PC-3 (cell line): ENCODE measurements at regions not wholly inside any gene's neighbourhood (a gene's known extent, or its start where the extent isn't known, plus 50 kb on each side); places are given as distances from the start of the nearest gene placed in this dataset.

Experiments used
- ATAC-seq: fragments of 200-7000 bp; cut with Tn5 transposase; 2 replicates; pipeline ENCODE4 v1.9.1; 2020; ENCODE audit warnings: mild to moderate bottlenecking, moderate library complexity
- BruUV-seq: library from RNA; stranded (reverse); fragments of 400-500 nt; replicated peaks from 2 replicates; lab custom pipeline; 2021; lab: Mats Ljungman, UMichigan
- CTCF ChIA-PET: fragments of 300-600 bp; sonication (Branson Sonifier 250); formaldehyde crosslinking; loops from one replicate; lab custom pipeline; 2022; ENCODE audit warnings: antibody characterized with exemption; lab: Charles Lee
- POLR2A ChIA-PET: fragments of 300-600 bp; sonication (Branson Sonifier 250); formaldehyde crosslinking; loops from one replicate; lab custom pipeline; 2022; ENCODE audit warnings: antibody characterized with exemption; ENCODE audit not compliant: unreplicated experiment; lab: Charles Lee
- DNase-seq: peaks from one replicate; pipeline ENCODE4 v3.0.0-alpha.2; 2015
- H2AFZ ChIP-seq: fragments of 300-600 bp; sonication (generic); 2 replicates; pipeline ENCODE4 v1.6.0; 2016; ENCODE audit warnings: antibody characterized with exemption, low read length
- H3F3A ChIP-seq: fragments of 300-600 bp; sonication (generic); one replicate; pipeline ENCODE4 v1.6.0; 2017; ENCODE audit warnings: antibody characterized with exemption, low read length, control low read depth, mild to moderate bottlenecking; ENCODE audit not compliant: unreplicated experiment
- H3K27ac ChIP-seq: fragments of 300-600 bp; sonication (generic); 2 replicates; pipeline ENCODE4 v1.5.1; 2016; ENCODE audit warnings: mild to moderate bottlenecking, low read length
- H3K27me3 ChIP-seq: fragments of 300-600 bp; sonication (generic); 2 replicates; pipeline ENCODE4 v1.6.1; 2016; ENCODE audit warnings: low read length, mixed read lengths
- H3K36me3 ChIP-seq: fragments of 300-600 bp; sonication (generic); 2 replicates; pipeline ENCODE4 v1.6.1; 2016; ENCODE audit warnings: low read depth, mixed run types, low read length, mixed read lengths
- H3K4me1 ChIP-seq: fragments of 300-600 bp; sonication (generic); 2 replicates; pipeline ENCODE4 v1.5.1; 2016; ENCODE audit warnings: low read length; ENCODE audit not compliant: insufficient read depth
- H3K4me2 ChIP-seq: fragments of 300-600 bp; sonication (generic); 2 replicates; pipeline ENCODE4 v1.6.0; 2016; ENCODE audit warnings: low read length
- H3K4me3 ChIP-seq: fragments of 300-600 bp; sonication (generic); 2 replicates; pipeline ENCODE4 v1.5.1; 2016; ENCODE audit warnings: mild to moderate bottlenecking, low read length, mixed read lengths
- H3K79me2 ChIP-seq: fragments of 300-600 bp; sonication (generic); 2 replicates; pipeline ENCODE4 v1.6.1; 2017; ENCODE audit warnings: low read length, mixed read lengths
- H3K9ac ChIP-seq: fragments of 300-600 bp; sonication (generic); 2 replicates; pipeline ENCODE4 v1.6.0; 2016; ENCODE audit warnings: mild to moderate bottlenecking, low read length
- H3K9me2 ChIP-seq: fragments of 300-600 bp; sonication (generic); replicated peaks from 2 replicates; pipeline ENCODE4 v1.6.1; 2016; ENCODE audit warnings: mixed run types, low read length, mixed read lengths
- H3K9me3 ChIP-seq: fragments of 300-600 bp; sonication (generic); 2 replicates; pipeline ENCODE4 v1.6.1; 2016; ENCODE audit warnings: low read length, mixed read lengths
- H4K20me1 ChIP-seq: fragments of 300-600 bp; sonication (generic); 2 replicates; pipeline ENCODE4 v1.6.1; 2016; ENCODE audit warnings: low read length, mixed read lengths
- EZH2 ChIP-seq: fragments of 300-600 bp; sonication (generic); IDR thresholded peaks from one replicate; pipeline ENCODE4 v1.6.1; 2017; ENCODE audit warnings: antibody characterized with exemption, mild to moderate bottlenecking, low read length; ENCODE audit not compliant: unreplicated experiment
- EZH2phosphoT487 ChIP-seq: fragments of 300-600 bp; sonication (generic); IDR thresholded peaks from 2 replicates; pipeline ENCODE4 v1.6.1; 2018; ENCODE audit warnings: mild to moderate bottlenecking, antibody characterized with exemption, low read length, borderline replicate concordance
- intact Hi-C: fragments of 100-400 bp; cut with micrococcal nuclease; formaldehyde crosslinking; loops from 2 replicates; pipeline ENCODE4 v1.9.0; 2023
- TF ChIP-seq, protein P1 (sequence below): fragments of 300-600 bp; sonication (generic); conservative IDR thresholded peaks from 2 replicates; pipeline ENCODE4 v1.5.1; 2017; ENCODE audit warnings: antibody characterized with exemption, low read depth, mild to moderate bottlenecking, low read length

DNA sequence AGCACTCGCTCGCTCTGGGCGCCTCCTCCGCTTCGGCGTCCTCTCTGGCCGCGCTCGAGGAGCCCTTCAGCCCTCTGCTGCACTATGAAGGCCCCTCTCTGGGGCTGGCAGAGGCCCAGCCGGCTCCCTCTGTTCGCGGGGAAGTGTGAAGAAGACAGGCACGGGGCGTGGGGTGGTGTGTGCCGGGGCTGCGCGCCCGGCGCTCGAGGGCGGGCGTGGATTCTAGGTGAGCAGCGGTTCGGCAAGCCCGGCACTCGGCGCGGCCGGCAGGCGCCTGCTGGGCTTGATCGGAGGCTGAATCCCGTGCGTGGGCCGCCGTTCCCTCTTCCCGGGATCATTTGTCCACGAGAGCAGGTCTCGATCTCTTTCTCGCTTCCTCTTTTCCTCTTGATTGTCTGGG is 153.0 kb downstream of the SLC35B3 start:
- Histone ChIP-seq H3K9me2 (no peaks in the 10 kb centered on the region), H4K20me1 (no peaks in the 10 kb centered on the region), H3K27ac (no peak overlapping the region)

DNA sequence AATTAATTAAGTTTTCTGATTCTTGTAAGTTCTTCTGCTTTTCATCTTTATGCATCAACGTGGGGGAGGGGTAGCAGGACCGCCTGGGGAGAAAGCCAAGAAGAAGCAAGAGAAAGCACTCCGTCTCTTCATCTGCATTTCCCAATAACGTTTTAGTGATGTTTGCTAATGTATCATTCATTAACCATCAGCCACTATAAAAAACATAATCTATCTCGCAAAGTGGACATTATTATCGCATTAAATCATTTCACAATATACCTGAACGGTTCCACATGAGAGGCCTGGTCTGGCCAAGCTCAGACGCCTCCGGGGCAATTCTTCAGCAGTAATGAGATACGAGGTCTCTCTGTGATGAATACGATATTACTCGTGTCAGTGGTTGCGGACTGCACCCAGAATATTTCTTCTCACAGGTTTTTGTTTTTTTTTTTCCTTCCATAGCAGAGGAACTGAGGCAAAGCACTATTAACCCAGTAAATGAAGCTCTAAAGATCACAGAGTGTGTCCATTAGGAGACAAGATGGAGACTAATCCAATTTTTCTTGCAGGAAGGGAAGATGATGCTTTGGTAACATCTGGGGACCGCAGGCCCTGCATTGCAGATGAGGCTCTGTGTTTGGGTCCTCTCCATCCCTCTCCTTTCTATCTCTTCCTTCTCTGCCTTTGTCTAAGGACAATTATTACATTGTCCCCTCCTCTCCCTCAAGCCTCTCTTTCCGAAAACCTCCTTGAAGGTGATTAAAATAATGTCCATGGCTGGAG is 156.1 kb downstream of the SLC35B3 start:
- H3K27me3 ChIP-seq, result peaks cover 88% of the 10 kb centered on the region
- TF ChIP-seq EZH2, result no peak
- TF ChIP-seq, protein P1, sequence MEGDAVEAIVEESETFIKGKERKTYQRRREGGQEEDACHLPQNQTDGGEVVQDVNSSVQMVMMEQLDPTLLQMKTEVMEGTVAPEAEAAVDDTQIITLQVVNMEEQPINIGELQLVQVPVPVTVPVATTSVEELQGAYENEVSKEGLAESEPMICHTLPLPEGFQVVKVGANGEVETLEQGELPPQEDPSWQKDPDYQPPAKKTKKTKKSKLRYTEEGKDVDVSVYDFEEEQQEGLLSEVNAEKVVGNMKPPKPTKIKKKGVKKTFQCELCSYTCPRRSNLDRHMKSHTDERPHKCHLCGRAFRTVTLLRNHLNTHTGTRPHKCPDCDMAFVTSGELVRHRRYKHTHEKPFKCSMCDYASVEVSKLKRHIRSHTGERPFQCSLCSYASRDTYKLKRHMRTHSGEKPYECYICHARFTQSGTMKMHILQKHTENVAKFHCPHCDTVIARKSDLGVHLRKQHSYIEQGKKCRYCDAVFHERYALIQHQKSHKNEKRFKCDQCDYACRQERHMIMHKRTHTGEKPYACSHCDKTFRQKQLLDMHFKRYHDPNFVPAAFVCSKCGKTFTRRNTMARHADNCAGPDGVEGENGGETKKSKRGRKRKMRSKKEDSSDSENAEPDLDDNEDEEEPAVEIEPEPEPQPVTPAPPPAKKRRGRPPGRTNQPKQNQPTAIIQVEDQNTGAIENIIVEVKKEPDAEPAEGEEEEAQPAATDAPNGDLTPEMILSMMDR, result no peak
- TF ChIP-seq EZH2phosphoT487, result no peak
- BruUV-seq, result no TSS peak
- no peak for DNase-seq
- no peaks in the 10 kb centered on the region for H3K36me3 ChIP-seq
- H3K9me2 ChIP-seq, result no peaks in the 10 kb centered on the region
- POLR2A ChIA-PET, result no interaction called here
- no peaks in the 10 kb centered on the region for H3F3A ChIP-seq
- ATAC-seq, result no peak
- CTCF ChIA-PET, result no interaction called here
- H3K27ac ChIP-seq, result no peak overlapping the region
- H3K79me2 ChIP-seq, result no peaks in the 10 kb centered on the region
- H2AFZ ChIP-seq, result no peak overlapping the region
- intact Hi-C loops, result no loop called here
- H3K9me3 ChIP-seq, result no peaks in the 10 kb centered on the region
- H3K4me3 ChIP-seq, result no peak overlapping the region
- no peaks in the 10 kb centered on the region for H4K20me1 ChIP-seq
- H3K4me1 ChIP-seq, result no peaks in the 10 kb centered on the region
- H3K9ac ChIP-seq, result no peak overlapping the region
- H3K4me2 ChIP-seq, result no peak overlapping the region

More for the DNA sequence above, 153.0 kb downstream of the SLC35B3 start:
- Histone ChIP-seq H3K36me3 (no peaks in the 10 kb centered on the region), H3K4me2 (no peak overlapping the region), H3K27me3 (peaks cover 85% of the 10 kb centered on the region), H3F3A (no peaks in the 10 kb centered on the region), H3K4me3 (no peak overlapping the region), H3K9ac (no peak overlapping the region), H2AFZ (no peak overlapping the region), H3K9me3 (no peaks in the 10 kb centered on the region), H3K4me1 (no peaks in the 10 kb centered on the region), H3K79me2 (no peaks in the 10 kb centered on the region)
- ATAC-seq, result no peak
- CTCF ChIA-PET, result no interaction called here
- no peak for DNase-seq
- POLR2A ChIA-PET, result no interaction called here
- TF ChIP-seq EZH2phosphoT487 (no peak), EZH2 (no peak)
- TF ChIP-seq, protein P1, result no peak
- no TSS peak for BruUV-seq
- intact Hi-C loops, result no loop called here

GRCh38 chr6:8278562-8278961 is 156.8 kb downstream of the SLC35B3 start:
- ChIA-PET POLR2A (no interaction called here), CTCF (no interaction called here)
- Histone ChIP-seq H3K4me3 (no peak overlapping the region), H3K9ac (no peak overlapping the region), H3K4me1 (no peaks in the 10 kb centered on the region), H3K79me2 (no peaks in the 10 kb centered on the region), H3K9me2 (no peaks in the 10 kb centered on the region), H3K27me3 (peaks cover 89% of the 10 kb centered on the region), H3K27ac (no peak overlapping the region), H3K4me2 (no peak overlapping the region), H3K9me3 (no peaks in the 10 kb centered on the region), H4K20me1 (no peaks in the 10 kb centered on the region), H2AFZ (no peak overlapping the region), H3F3A (no peaks in the 10 kb centered on the region), H3K36me3 (no peaks in the 10 kb centered on the region)
- BruUV-seq, result no TSS peak
- intact Hi-C loops, result no loop called here
- no peak for DNase-seq
- ATAC-seq, result no peak
- no peak for TF ChIP-seq EZH2
- TF ChIP-seq EZH2phosphoT487, result no peak
- TF ChIP-seq, protein P1, result no peak
